ENCODE measurements at regions not wholly inside any gene's neighbourhood (a gene's known extent, or its start where the extent isn't known, plus 50 kb on each side); places are given as distances from the start of the nearest gene placed in this dataset.

DNA sequence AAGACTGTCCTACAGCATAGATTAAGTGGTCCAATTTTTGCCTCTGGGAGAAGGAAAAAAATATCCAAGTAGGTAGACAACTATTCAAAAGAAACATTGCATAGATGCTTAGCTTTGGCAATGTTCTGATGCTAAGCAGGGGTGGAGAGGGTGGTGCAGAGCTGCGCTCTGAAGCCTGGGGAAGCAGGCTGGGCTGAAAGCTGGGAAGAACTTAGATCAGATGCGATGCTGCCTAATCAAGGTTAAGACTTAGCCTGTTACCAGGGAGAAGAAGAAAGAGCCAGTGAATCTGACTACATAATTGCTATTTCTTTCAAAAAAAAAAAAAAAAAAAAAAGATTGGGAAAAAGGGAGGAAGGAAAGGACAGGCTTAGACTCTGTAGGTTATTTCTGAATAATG is 89.0 kb upstream of the SCOC start:
- DNase-seq (ENCODE audit: extremely low spot score in 2 of 2), result no peak
- H3K36me3 ChIP-seq, result no peaks in the 10 kb centered on the region
- H3K9me3 ChIP-seq, result no peaks in the 10 kb centered on the region
- H3K27me3 ChIP-seq, result no peaks in the 10 kb centered on the region
- TF ChIP-seq POLR2A (IDR thresholded peaks at IDR 0.05) (no peak), POLR2AphosphoS5 (IDR thresholded peaks at IDR 0.05; ENCODE audit: insufficient read depth in 1 of 2, low read depth in 1 of 2) (no peak)
- TF ChIP-seq, protein P1, sequence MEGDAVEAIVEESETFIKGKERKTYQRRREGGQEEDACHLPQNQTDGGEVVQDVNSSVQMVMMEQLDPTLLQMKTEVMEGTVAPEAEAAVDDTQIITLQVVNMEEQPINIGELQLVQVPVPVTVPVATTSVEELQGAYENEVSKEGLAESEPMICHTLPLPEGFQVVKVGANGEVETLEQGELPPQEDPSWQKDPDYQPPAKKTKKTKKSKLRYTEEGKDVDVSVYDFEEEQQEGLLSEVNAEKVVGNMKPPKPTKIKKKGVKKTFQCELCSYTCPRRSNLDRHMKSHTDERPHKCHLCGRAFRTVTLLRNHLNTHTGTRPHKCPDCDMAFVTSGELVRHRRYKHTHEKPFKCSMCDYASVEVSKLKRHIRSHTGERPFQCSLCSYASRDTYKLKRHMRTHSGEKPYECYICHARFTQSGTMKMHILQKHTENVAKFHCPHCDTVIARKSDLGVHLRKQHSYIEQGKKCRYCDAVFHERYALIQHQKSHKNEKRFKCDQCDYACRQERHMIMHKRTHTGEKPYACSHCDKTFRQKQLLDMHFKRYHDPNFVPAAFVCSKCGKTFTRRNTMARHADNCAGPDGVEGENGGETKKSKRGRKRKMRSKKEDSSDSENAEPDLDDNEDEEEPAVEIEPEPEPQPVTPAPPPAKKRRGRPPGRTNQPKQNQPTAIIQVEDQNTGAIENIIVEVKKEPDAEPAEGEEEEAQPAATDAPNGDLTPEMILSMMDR (IDR thresholded peaks at IDR 0.05), result no peak
- no peak overlapping the region for H3K27ac ChIP-seq
- H3K4me3 ChIP-seq, result no peak overlapping the region
- no peaks in the 10 kb centered on the region for H3K4me1 ChIP-seq
- intact Hi-C loops (cut with DNase I), result no loop called here

DNA sequence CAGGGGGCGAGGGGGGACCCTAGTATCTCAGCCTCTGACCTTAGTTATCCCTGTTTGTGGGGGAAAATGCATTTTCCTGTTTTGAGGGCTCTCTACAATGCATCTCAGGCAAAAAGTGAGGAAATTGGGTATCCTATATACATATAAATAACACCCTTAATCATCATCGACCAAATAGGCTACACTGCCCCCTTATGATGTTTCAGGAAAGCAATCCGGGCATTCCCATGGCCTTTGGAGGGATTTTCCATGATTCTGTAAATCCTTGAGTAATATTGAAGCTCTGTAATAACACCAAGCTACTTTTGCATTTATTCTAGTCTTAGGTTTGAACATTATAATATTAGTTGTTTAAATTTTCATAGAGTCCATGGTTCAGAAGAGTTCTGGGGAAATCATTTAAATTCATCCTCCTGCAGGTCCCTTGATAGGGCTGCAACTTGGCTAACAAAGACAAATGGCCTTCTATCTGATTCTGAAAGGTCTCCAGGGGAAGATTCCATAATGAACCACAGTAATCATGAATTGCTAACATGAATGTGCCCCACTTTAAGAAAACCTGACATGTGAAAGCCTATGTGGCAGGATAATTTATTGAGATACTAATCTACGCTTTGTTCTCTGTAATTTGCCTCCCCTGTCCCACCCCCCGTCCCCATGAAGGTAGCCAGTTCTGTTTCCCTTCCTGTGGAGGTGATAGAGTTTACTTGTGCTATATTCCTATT is 91.5 kb upstream of the SCOC start:
- no peak for DNase-seq (ENCODE audit: extremely low spot score in 2 of 2)
- TF ChIP-seq, protein P1 (IDR thresholded peaks at IDR 0.05), result no peak
- TF ChIP-seq POLR2A (IDR thresholded peaks at IDR 0.05) (no peak), POLR2AphosphoS5 (IDR thresholded peaks at IDR 0.05; ENCODE audit: insufficient read depth in 1 of 2, low read depth in 1 of 2) (no peak)
- Histone ChIP-seq H3K4me1 (no peaks in the 10 kb centered on the region), H3K4me3 (no peak overlapping the region), H3K36me3 (no peaks in the 10 kb centered on the region), H3K27ac (no peak overlapping the region), H3K27me3 (no peaks in the 10 kb centered on the region), H3K9me3 (no peaks in the 10 kb centered on the region)
- intact Hi-C loops (cut with DNase I), result no loop called here

DNA sequence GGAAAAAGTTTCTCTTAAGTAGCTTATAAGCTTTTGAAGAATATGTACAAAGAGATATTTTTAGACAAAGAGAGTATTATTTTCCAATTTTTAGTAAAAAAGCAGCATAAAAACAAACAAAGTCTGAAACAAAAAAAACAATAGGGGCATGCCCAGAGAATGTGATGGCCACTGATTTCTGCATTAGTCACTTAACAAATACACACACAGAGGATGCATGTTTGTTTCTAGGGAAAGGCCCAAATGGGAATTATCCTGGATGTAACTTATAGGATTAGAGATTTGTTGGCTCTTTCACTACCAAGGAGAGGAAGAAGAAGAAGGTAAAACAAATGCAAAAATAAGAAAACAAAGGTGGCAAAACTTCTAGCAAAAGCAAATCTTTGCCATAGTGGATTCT is 95.9 kb upstream of the SCOC start:
- Histone ChIP-seq H3K36me3 (no peaks in the 10 kb centered on the region), H3K27me3 (no peaks in the 10 kb centered on the region), H3K9me3 (no peaks in the 10 kb centered on the region), H3K4me1 (no peaks in the 10 kb centered on the region), H3K27ac (no peak overlapping the region), H3K4me3 (no peak overlapping the region)
- intact Hi-C loops (cut with DNase I), result no loop called here
- TF ChIP-seq POLR2A (IDR thresholded peaks at IDR 0.05), result no peak
- TF ChIP-seq, protein P1 (IDR thresholded peaks at IDR 0.05), result no peak
- no peak for TF ChIP-seq POLR2AphosphoS5 (IDR thresholded peaks at IDR 0.05; ENCODE audit: insufficient read depth in 1 of 2, low read depth in 1 of 2)
- DNase-seq (ENCODE audit: extremely low spot score in 2 of 2), result no peak

GRCh38 chr4:140271553-140271952 is 101.9 kb upstream of the SCOC start:
- DNase-seq (ENCODE audit: extremely low spot score in 2 of 2), result no peak
- H3K36me3 ChIP-seq, result no peaks in the 10 kb centered on the region
- H3K9me3 ChIP-seq, result no peaks in the 10 kb centered on the region
- H3K4me1 ChIP-seq, result no peaks in the 10 kb centered on the region
- H3K27me3 ChIP-seq, result no peaks in the 10 kb centered on the region
- no peak overlapping the region for H3K27ac ChIP-seq
- H3K4me3 ChIP-seq, result no peak overlapping the region
- TF ChIP-seq, protein P1 (IDR thresholded peaks at IDR 0.05), result no peak
- TF ChIP-seq POLR2A (IDR thresholded peaks at IDR 0.05) (no peak), POLR2AphosphoS5 (IDR thresholded peaks at IDR 0.05; ENCODE audit: insufficient read depth in 1 of 2, low read depth in 1 of 2) (no peak)
- intact Hi-C loops (cut with DNase I), result no loop called here

- no peaks in the 10 kb centered on the region for H3K4me1 ChIP-seq
- no peaks in the 10 kb centered on the region for H3K9me3 ChIP-seq
- TF ChIP-seq POLR2AphosphoS5 (IDR thresholded peaks at IDR 0.05; ENCODE audit: insufficient read depth in 1 of 2, low read depth in 1 of 2), result no peak
- TF ChIP-seq, protein P1 (IDR thresholded peaks at IDR 0.05), result no peak
- TF ChIP-seq POLR2A (IDR thresholded peaks at IDR 0.05), result no peak
- intact Hi-C loops (cut with DNase I), result no loop called here
- no peak overlapping the region for H3K27ac ChIP-seq
- no peaks in the 10 kb centered on the region for H3K27me3 ChIP-seq
- H3K4me3 ChIP-seq, result no peak overlapping the region
- DNase-seq (ENCODE audit: extremely low spot score in 2 of 2), result no peak
- H3K36me3 ChIP-seq, result no peaks in the 10 kb centered on the region
Measured at GRCh38 chr4:140269369-140269768, 104.1 kb upstream of the SCOC start.

Data from vagina (tissue), 2 donors.